Progenitor cell of endocrine pancreas (in vitro differentiated cells): ENCODE measurements at regions not wholly inside any gene's neighbourhood (a gene's known extent, or its start where the extent isn't known, plus 50 kb on each side); places are given as distances from the start of the nearest gene placed in this dataset.

Source experiments
- DNase-seq: peaks from one replicate; pipeline ENCODE4 v3.0.0; 2021; ENCODE audit warnings: low spot score; ENCODE audit not compliant: unreplicated experiment
- H3K27ac Mint-ChIP-seq: 2 replicates; pipeline ENCODE4 v1.8.0; 2021; ENCODE audit warnings: mild to moderate bottlenecking, moderate library complexity, mixed read lengths
- H3K27me3 Mint-ChIP-seq: 2 replicates; pipeline ENCODE4 v1.8.0; 2021; ENCODE audit warnings: mixed read lengths
- H3K36me3 Mint-ChIP-seq: 2 replicates; pipeline ENCODE4 v1.8.0; 2022; ENCODE audit warnings: mixed read lengths; ENCODE audit not compliant: insufficient read depth
- H3K4me1 Mint-ChIP-seq: 2 replicates; pipeline ENCODE4 v1.8.0; 2021; ENCODE audit warnings: low read depth, mixed read lengths
- H3K4me3 Mint-ChIP-seq: 2 replicates; pipeline ENCODE4 v1.8.0; 2021; ENCODE audit warnings: low read depth, mild to moderate bottlenecking, moderate library complexity, mixed read lengths
- H3K9me3 Mint-ChIP-seq: 2 replicates; pipeline ENCODE4 v1.8.0; 2021; ENCODE audit warnings: low read depth, mixed read lengths
- TF ChIP-seq, protein P1 (sequence below): fragments of 200-600 bp; sonication (generic); IDR thresholded peaks from one replicate; pipeline ENCODE4 v1.5.0; 2021; ENCODE audit warnings: antibody characterized with exemption, mild to moderate bottlenecking; ENCODE audit not compliant: unreplicated experiment

DNA sequence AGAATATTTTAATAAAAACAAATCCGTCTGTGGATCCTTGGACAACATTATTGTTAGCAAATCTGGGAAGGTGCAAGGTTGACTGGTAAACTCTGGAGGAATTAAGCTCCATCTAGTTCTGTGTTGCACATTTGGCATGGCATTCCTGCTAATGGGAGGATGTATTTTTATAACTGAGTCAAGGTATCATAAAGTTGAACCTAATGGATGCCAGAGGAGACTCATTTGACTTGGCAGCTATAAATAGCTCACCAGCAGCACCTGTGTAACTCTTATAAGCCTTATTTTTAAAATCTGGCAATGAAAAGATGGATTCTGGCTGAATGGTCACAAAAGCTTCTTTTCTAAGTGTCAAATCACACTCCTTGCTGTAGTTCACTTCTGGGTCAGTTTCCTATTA, 118.5 kb upstream of the ADAMTS5 start:
- H3K4me3 Mint-ChIP-seq, result no peak overlapping the region
- TF ChIP-seq, protein P1, sequence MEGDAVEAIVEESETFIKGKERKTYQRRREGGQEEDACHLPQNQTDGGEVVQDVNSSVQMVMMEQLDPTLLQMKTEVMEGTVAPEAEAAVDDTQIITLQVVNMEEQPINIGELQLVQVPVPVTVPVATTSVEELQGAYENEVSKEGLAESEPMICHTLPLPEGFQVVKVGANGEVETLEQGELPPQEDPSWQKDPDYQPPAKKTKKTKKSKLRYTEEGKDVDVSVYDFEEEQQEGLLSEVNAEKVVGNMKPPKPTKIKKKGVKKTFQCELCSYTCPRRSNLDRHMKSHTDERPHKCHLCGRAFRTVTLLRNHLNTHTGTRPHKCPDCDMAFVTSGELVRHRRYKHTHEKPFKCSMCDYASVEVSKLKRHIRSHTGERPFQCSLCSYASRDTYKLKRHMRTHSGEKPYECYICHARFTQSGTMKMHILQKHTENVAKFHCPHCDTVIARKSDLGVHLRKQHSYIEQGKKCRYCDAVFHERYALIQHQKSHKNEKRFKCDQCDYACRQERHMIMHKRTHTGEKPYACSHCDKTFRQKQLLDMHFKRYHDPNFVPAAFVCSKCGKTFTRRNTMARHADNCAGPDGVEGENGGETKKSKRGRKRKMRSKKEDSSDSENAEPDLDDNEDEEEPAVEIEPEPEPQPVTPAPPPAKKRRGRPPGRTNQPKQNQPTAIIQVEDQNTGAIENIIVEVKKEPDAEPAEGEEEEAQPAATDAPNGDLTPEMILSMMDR, result no peak
- no peak for DNase-seq
- H3K9me3 Mint-ChIP-seq, result no peaks in the 10 kb centered on the region
- H3K27ac Mint-ChIP-seq, result no peak overlapping the region
- H3K27me3 Mint-ChIP-seq, result peaks cover 4% of the 10 kb centered on the region
- H3K36me3 Mint-ChIP-seq, result no peaks in the 10 kb centered on the region
- peaks cover 6% of the 10 kb centered on the region for H3K4me1 Mint-ChIP-seq

DNA sequence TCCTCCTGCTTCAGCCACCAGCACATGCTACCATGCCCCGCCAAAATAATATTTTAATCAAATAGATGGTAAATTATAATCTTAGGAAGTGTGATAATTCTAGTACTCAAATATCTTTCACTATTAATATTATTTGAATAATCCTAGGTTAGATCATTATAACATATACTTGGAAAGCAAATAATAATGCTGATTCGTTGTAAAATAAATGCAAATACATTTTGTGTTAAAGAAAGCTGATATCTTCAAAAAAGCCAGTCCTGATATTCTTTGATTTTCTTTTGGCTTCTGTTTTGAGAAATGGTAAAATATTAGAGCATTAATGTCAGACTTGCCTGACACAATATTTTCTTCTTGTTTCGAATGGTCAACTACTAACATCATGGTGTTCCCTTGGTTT, 116.3 kb upstream of the ADAMTS5 start:
- Mint-ChIP-seq H3K4me3 (no peak overlapping the region), H3K9me3 (no peaks in the 10 kb centered on the region), H3K27me3 (peaks cover 4% of the 10 kb centered on the region)

DNA sequence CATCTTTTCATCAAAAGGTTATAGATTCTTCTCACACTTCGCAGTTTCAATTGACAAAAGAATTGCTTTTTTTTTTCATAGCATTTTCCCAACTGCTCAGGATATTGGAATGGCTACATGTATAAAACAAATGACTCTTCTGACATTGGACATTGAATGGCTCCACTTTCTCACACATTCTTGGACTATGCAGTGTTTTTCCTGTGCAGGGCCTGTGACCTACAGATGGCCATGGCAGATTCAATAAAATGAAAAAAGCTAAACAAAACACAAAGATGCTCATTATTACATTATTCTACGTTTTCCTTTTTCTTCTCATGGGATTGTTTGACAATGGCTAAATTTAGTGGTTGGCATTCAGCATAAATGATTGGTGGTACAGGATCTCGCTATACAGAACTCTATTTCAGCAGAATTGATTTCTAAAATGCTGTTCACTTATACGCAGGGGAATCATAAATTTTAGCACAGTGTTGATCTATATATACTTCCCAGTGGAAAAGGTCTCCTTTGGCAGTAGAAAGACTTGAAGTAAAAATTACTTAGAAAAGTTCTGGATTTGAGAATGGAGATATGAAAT, 115.6 kb upstream of the ADAMTS5 start:
- no peak overlapping the region for H3K4me3 Mint-ChIP-seq
- H3K9me3 Mint-ChIP-seq, result no peaks in the 10 kb centered on the region
- DNase-seq, result no peak
- H3K27me3 Mint-ChIP-seq, result peaks cover 4% of the 10 kb centered on the region
- peaks cover 6% of the 10 kb centered on the region for H3K4me1 Mint-ChIP-seq
- TF ChIP-seq, protein P1, result no peak
- H3K27ac Mint-ChIP-seq, result no peak overlapping the region
- no peaks in the 10 kb centered on the region for H3K36me3 Mint-ChIP-seq

More for the DNA sequence above, 116.3 kb upstream of the ADAMTS5 start:
- peaks cover 6% of the 10 kb centered on the region for H3K4me1 Mint-ChIP-seq
- TF ChIP-seq, protein P1, result no peak
- no peak overlapping the region for H3K27ac Mint-ChIP-seq
- H3K36me3 Mint-ChIP-seq, result no peaks in the 10 kb centered on the region
- no peak for DNase-seq

DNA sequence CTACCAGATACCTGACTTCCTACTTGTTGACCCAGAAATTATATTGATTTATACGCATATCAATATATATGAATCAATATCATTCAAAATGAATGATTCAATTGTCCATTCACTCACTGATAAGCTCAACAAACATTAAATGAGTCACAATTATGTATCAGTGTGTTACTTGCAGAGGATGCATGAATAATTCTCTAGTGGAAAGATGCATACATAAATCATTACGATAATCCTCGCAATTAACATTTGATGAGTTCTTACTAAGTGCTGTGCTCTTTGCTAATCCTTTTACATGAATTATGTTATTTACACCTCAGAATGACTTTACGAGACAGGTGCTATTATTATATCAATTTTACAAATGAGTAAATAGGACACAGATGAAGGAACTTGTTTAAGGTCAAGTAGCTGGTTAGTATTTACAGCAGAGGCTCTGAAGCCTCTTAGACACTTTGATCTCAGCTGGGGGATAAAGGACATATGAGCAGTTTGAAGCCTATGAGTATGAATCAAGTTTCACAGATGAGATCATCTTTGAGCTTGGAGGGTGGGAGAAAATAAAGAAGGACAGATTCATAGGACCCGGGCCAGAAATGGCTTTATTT, 112.8 kb upstream of the ADAMTS5 start:
- no peaks in the 10 kb centered on the region for H3K36me3 Mint-ChIP-seq

DNA sequence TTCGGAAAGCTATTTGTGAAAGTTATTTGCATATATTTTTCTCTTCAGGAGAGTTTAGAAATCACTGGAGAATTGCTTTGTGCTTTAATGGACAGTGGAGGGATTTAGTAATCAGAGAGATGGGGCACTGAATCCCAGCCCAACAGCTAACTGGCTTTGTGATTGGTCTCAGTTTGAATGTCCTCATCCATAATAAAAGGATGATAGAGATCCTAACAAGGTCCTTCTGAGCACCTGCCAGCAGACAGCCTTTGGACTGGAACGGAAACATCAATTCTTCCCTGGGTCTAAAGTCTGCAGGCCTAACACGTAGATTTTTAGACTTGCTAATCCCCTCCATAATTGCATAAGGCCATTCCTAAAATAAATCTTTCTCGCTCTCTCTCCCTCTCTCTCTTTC, 112.0 kb upstream of the ADAMTS5 start:
- DNase-seq, result no peak
- peaks cover 2% of the 10 kb centered on the region for H3K27me3 Mint-ChIP-seq
- TF ChIP-seq, protein P1, result no peak
- no peaks in the 10 kb centered on the region for H3K4me1 Mint-ChIP-seq
- no peaks in the 10 kb centered on the region for H3K36me3 Mint-ChIP-seq
- no peaks in the 10 kb centered on the region for H3K9me3 Mint-ChIP-seq
- no peak overlapping the region for H3K27ac Mint-ChIP-seq
- no peak overlapping the region for H3K4me3 Mint-ChIP-seq

More for the DNA sequence above, 112.8 kb upstream of the ADAMTS5 start:
- Mint-ChIP-seq H3K27me3 (peaks cover 4% of the 10 kb centered on the region), H3K9me3 (no peaks in the 10 kb centered on the region), H3K27ac (no peak overlapping the region), H3K4me1 (no peaks in the 10 kb centered on the region), H3K4me3 (no peak overlapping the region)
- no peak for DNase-seq
- TF ChIP-seq, protein P1, result no peak
